Loucy (cell line): ENCODE measurements at regions not wholly inside any gene's neighbourhood (a gene's known extent, or its start where the extent isn't known, plus 50 kb on each side); places are given as distances from the start of the nearest gene placed in this dataset.

Experiments
- EZH2phosphoT487 ChIP-seq: fragments of 200-600 bp; IDR thresholded peaks from 2 replicates; pipeline ENCODE4 v1.6.1; 2018; ENCODE audit warnings: antibody characterized with exemption, mild to moderate bottlenecking, moderate library complexity, borderline replicate concordance
- TF ChIP-seq, protein P1 (sequence below): fragments of 200-600 bp; sonication (generic); conservative IDR thresholded peaks from 2 replicates; pipeline ENCODE4 v1.5.1; 2014; ENCODE audit warnings: mild to moderate bottlenecking, antibody characterized with exemption, low read length

DNA sequence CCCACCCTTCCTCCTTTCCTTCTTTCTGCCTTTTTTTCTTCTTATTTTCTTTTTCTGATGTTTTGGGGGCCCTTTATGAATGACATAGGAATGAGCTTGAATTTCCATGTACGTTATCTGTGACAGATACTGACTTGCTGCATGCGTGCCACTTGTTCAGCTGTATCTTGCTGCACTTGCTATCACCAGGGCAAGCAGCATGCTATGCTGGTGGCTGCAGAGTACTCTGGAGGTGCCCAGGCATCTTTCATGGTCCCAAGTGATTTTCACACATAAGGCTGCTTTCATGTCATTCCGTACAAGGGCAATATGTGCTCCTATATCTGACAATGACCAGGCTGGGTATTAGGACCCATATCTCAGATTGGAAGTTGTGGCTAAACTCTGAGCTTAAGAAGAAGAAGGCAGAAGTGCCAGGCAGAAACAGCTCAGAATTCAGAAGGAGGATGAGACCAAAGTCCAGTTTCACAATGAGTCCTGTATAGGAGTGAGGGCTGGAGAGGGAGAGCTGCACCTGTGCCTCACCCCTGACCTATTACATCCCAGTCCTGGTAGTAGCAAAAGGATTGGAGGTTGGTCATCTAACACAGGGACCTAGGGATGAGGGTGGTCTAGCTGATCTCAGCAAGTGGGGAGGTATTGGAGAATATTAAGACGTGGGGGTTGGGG lies 299.0 kb upstream of the DDHD1 start:
- no peak for TF ChIP-seq EZH2phosphoT487
- TF ChIP-seq, protein P1, sequence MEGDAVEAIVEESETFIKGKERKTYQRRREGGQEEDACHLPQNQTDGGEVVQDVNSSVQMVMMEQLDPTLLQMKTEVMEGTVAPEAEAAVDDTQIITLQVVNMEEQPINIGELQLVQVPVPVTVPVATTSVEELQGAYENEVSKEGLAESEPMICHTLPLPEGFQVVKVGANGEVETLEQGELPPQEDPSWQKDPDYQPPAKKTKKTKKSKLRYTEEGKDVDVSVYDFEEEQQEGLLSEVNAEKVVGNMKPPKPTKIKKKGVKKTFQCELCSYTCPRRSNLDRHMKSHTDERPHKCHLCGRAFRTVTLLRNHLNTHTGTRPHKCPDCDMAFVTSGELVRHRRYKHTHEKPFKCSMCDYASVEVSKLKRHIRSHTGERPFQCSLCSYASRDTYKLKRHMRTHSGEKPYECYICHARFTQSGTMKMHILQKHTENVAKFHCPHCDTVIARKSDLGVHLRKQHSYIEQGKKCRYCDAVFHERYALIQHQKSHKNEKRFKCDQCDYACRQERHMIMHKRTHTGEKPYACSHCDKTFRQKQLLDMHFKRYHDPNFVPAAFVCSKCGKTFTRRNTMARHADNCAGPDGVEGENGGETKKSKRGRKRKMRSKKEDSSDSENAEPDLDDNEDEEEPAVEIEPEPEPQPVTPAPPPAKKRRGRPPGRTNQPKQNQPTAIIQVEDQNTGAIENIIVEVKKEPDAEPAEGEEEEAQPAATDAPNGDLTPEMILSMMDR = no peak
